H7 (cell line): ENCODE measurements at regions not wholly inside any gene's neighbourhood (a gene's known extent, or its start where the extent isn't known, plus 50 kb on each side); places are given as distances from the start of the nearest gene placed in this dataset.

Source experiments
- DNase-seq: peaks from one replicate; pipeline ENCODE4 v3.0.0; 2012
- H3K27me3 ChIP-seq: 2 replicates; pipeline ENCODE4 v1.6.0; 2011; ENCODE audit warnings: mild to moderate bottlenecking, low read length; ENCODE audit not compliant: control insufficient read depth, insufficient read depth
- H3K36me3 ChIP-seq: replicated peaks from 2 replicates; pipeline ENCODE4 v1.5.1; 2011; ENCODE audit warnings: low read length; ENCODE audit not compliant: control insufficient read depth, insufficient read depth
- H3K4me3 ChIP-seq: 2 replicates; pipeline ENCODE4 v1.5.1; 2011; ENCODE audit warnings: low read depth, mild to moderate bottlenecking, control low read depth, low read length, moderate library complexity; ENCODE audit not compliant: insufficient read depth

GRCh38 chr5:129163810-129164378 is 69.3 kb downstream of the ISOC1 start:
- no peak for DNase-seq
- no peak overlapping the region for H3K4me3 ChIP-seq
- H3K27me3 ChIP-seq = no peaks in the 10 kb centered on the region
- H3K36me3 ChIP-seq = no peaks in the 10 kb centered on the region

DNA sequence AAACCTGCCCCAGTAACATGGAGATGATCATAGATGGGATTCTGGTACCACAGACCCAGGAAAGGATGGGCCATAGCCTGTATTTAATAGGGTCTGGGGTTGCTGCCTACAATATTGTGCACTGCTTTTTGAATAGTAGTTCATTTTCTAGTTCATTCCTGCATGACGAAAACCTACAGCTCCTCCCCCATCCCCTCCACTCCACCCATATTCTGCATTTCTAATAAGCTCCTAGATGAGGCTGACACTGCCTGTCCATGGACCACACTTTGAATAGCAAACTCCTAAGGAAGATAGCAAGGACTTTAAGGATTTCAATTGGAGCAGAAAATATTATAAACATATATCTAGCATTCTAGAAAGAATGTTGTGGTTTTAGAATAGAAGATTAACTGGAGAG is 75.5 kb downstream of the ISOC1 start:
- no peak overlapping the region for H3K4me3 ChIP-seq
- H3K27me3 ChIP-seq = no peaks in the 10 kb centered on the region
- H3K36me3 ChIP-seq = no peaks in the 10 kb centered on the region
- DNase-seq = no peak

DNA sequence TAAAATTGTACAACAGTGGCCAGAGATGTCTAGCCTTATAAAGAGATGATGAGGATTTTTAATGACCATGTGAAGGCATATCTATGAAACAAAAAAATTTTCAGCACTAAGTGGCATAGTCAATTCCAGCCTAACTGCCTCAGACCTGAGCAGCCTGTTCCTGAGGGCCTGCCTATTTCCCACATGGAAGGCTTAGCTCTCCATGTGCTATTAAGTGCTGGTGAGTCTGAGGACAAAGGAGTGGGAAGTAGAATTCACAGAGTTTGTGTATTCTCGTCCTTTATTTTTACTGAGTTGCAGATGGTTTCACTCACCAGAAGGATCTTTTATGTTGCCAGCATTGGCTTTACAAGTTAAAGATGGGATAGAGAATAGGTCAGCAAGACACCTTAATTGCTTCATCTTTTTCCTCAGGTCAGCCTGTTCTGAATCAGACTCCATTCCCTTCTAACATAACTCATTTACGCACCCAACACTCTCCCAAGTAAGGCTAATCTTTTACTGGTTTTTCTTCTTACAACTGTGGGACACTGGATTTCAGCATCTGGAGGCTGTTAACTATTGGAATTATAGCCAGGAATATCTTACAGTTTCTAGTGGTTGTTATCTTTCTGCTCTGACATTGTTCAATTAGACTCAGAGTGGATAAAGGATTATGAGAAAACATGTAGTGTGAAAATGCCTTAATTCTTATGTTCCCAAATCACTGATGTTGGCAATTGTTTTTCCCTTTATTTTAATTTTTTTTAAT is 76.8 kb downstream of the ISOC1 start:
- DNase-seq = no peak
- H3K36me3 ChIP-seq = no peaks in the 10 kb centered on the region
- H3K27me3 ChIP-seq = no peaks in the 10 kb centered on the region
- no peak overlapping the region for H3K4me3 ChIP-seq

DNA sequence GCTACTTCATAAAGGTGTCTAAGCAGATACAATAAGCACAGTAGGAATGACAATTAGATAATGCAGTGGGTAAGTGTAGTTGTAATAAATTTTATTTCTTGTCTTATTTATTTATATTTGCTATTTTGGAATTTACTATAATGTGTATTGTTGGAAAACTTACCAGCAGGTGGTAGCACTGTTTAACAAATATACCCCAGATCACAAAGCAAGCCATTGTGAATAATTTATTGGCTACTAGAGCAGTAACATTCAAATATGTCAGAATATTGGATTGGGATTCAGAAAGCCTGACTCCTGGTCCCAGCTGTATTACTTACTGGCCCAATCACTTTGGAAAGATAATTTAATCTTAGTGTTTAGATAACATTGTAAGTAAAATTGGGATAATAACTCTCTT is 78.0 kb downstream of the ISOC1 start:
- Histone ChIP-seq H3K36me3 (no peaks in the 10 kb centered on the region), H3K27me3 (no peaks in the 10 kb centered on the region), H3K4me3 (no peak overlapping the region)
- no peak for DNase-seq

DNA sequence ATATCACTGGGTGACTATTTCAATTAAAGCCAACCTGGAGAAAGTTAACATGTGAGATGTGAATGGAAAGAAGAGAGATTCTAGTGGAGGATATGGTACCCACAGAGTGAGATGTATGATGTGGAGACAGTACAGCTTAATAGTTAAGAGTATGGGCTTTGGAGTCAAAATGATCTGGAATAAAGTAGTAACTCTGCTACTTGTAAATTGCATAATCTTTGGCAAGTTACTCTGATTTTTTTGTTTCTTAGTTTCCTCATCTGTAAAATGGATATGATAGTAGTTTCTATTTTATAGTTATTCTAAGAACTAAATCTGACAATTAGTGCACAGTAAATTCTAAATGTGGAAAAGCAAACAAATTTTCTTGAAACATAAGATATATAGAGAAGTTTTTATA is 79.2 kb downstream of the ISOC1 start:
- DNase-seq = no peak
- no peak overlapping the region for H3K4me3 ChIP-seq
- no peaks in the 10 kb centered on the region for H3K36me3 ChIP-seq
- H3K27me3 ChIP-seq = no peaks in the 10 kb centered on the region

GRCh38 chr5:129174480-129174879 is 79.9 kb downstream of the ISOC1 start:
- no peak overlapping the region for H3K4me3 ChIP-seq
- H3K36me3 ChIP-seq = no peaks in the 10 kb centered on the region
- H3K27me3 ChIP-seq = no peaks in the 10 kb centered on the region
- no peak for DNase-seq

DNA sequence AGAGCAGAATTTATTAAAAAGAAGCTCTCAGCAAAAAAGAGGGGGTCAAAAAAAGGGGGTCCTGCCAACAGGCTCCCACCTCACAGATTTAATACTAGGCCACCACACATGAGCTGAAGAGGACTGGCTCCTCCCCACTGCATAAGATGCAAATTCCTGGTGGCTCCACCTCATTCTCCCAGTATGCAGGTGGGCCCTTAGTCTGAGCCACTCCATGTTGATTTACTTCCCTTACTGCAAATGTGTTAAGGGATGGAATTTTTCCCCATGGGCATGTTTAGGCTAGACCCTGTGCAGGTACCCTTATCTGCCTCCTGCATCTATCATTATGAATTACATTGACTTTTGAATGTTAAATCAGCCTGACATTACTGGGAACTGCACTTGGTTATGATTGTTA is 82.9 kb downstream of the ISOC1 start:
- no peak overlapping the region for H3K4me3 ChIP-seq
- DNase-seq = no peak
- no peaks in the 10 kb centered on the region for H3K36me3 ChIP-seq
- H3K27me3 ChIP-seq = no peaks in the 10 kb centered on the region

- DNase-seq = no peak
- Histone ChIP-seq H3K27me3 (no peaks in the 10 kb centered on the region), H3K36me3 (no peaks in the 10 kb centered on the region), H3K4me3 (no peak overlapping the region)
Observed at GRCh38 chr5:129199308-129199707, 104.8 kb downstream of the ISOC1 start.

GRCh38 chr5:129204525-129204924 is 110.0 kb downstream of the ISOC1 start:
- no peaks in the 10 kb centered on the region for H3K36me3 ChIP-seq
- no peak for DNase-seq
- H3K27me3 ChIP-seq = no peaks in the 10 kb centered on the region
- no peak overlapping the region for H3K4me3 ChIP-seq

DNA sequence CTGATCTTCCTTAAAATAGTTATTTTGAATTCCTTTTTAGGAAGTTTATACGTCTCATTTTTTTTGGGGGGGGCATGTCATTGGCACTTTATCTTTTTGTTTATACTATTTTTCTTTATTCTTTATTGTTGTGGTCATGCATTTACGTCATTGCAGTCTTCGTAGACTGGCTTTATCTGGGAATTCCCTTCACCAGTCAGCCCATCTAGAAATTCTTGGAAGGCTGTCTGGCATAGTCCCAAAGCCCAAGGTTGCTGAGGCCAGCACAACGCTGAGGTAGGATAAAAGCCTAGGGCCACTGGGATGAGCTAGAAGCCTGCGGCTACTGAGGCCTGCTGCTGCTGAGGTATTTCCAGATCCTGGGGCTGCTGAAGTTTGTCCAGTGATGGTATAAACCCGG is 121.5 kb downstream of the ISOC1 start:
- Histone ChIP-seq H3K4me3 (no peak overlapping the region), H3K36me3 (no peaks in the 10 kb centered on the region)
- no peak for DNase-seq

DNA sequence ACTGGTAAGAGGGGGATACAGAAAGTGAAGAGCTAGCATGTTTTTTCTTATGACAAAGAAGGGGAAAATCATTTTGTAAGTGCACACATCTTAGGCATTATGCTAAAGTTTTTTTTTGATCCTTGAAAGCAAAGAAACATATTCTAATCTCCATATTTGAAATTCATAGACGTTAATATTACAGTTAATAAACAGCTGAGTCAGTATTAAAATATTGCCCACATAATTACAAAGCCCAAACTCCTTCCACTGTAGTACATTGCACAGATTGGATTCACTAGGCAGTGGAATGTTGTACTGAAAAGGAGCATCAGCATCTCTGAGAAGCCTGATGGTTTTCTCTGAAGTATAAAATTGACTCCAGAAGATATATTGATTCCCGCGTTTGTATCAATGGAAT is 122.6 kb downstream of the ISOC1 start:
- no peak for DNase-seq
- Histone ChIP-seq H3K27me3 (no peaks in the 10 kb centered on the region), H3K36me3 (no peaks in the 10 kb centered on the region), H3K4me3 (no peak overlapping the region)

More for the DNA sequence above, 121.5 kb downstream of the ISOC1 start:
- no peaks in the 10 kb centered on the region for H3K27me3 ChIP-seq

GRCh38 chr5:129223178-129223577 is 128.6 kb downstream of the ISOC1 start:
- no peak for DNase-seq
- Histone ChIP-seq H3K36me3 (no peaks in the 10 kb centered on the region), H3K4me3 (no peak overlapping the region), H3K27me3 (no peaks in the 10 kb centered on the region)

- Histone ChIP-seq H3K36me3 (no peaks in the 10 kb centered on the region), H3K27me3 (no peaks in the 10 kb centered on the region), H3K4me3 (no peak overlapping the region)
- DNase-seq = no peak
Observed at GRCh38 chr5:129228577-129228976, 134.0 kb downstream of the ISOC1 start.

DNA sequence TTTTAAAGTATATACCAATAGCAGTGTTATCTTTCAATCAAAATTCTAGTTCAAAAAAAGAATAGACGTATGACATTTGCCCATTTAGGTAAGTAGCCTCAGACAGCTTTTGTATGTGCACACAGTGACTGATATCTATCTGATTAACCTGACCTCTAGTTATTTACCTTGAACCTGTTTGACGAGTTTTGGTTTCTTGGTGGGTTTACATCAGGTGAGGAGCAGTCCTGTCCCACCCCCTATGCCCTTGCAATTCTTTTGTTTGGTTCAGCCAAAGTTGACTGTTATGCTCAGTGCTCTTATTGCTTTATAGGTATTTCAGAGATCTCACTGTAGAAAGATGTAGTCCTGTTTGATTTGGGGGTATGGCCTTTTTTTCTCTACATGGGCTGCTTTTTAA is 147.2 kb downstream of the ISOC1 start:
- no peaks in the 10 kb centered on the region for H3K27me3 ChIP-seq
- H3K4me3 ChIP-seq = no peak overlapping the region
- DNase-seq = no peak
- H3K36me3 ChIP-seq = no peaks in the 10 kb centered on the region

DNA sequence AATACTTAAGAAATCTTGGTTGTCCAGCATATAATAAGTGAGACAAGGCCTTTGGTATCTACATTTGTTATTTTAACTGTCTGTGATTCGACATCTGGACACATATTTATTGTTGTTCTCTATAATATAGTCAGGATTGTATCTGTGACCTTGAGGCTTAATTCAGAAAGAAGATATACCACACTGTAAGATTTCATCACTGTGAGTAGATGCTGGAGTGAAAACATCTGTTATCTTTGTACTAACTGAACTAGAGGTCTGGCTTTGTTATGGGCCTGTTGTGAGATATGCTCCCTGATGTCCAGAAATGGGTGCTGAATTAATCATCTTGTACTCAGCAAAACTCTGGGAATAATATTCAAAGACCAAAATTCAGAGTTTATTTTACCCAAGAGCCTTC is 148.5 kb downstream of the ISOC1 start:
- Histone ChIP-seq H3K36me3 (no peaks in the 10 kb centered on the region), H3K4me3 (no peak overlapping the region), H3K27me3 (no peaks in the 10 kb centered on the region)
- no peak for DNase-seq

GRCh38 chr5:129244478-129244877 is 149.9 kb downstream of the ISOC1 start:
- Histone ChIP-seq H3K4me3 (no peak overlapping the region), H3K36me3 (no peaks in the 10 kb centered on the region), H3K27me3 (no peaks in the 10 kb centered on the region)
- DNase-seq = no peak
